Neural crest cell (in vitro differentiated cells): ENCODE measurements at regions not wholly inside any gene's neighbourhood (a gene's known extent, or its start where the extent isn't known, plus 50 kb on each side); places are given as distances from the start of the nearest gene placed in this dataset.

Experiments
- DNase-seq: peaks from one replicate; pipeline ENCODE4 v3.0.0; 2021; ENCODE audit warnings: low read depth, mixed read lengths, low spot score
- H3K27ac Mint-ChIP-seq: one replicate; pipeline ENCODE4 v1.8.0; 2021; ENCODE audit warnings: mild to moderate bottlenecking, mixed read lengths; ENCODE audit not compliant: unreplicated experiment
- H3K27me3 Mint-ChIP-seq: 2 replicates; pipeline ENCODE4 v1.8.0; 2021; ENCODE audit warnings: low read depth, mild to moderate bottlenecking, mixed read lengths
- H3K36me3 Mint-ChIP-seq: 2 replicates; pipeline ENCODE4 v1.8.0; 2021; ENCODE audit warnings: low read depth, mild to moderate bottlenecking, mixed read lengths
- H3K4me1 Mint-ChIP-seq: 2 replicates; pipeline ENCODE4 v1.8.0; 2021; ENCODE audit warnings: mixed read lengths
- H3K4me3 Mint-ChIP-seq: one replicate; pipeline ENCODE4 v1.8.0; 2021; ENCODE audit warnings: mild to moderate bottlenecking, mixed read lengths
- H3K9me3 Mint-ChIP-seq: 2 replicates; pipeline ENCODE4 v1.8.0; 2021; ENCODE audit warnings: mixed read lengths
- TF ChIP-seq, protein P1 (sequence below): fragments of 200-600 bp; sonication (generic); conservative IDR thresholded peaks from 2 replicates; pipeline ENCODE4 v1.5.0; 2021; ENCODE audit warnings: antibody characterized with exemption, mild to moderate bottlenecking

DNA sequence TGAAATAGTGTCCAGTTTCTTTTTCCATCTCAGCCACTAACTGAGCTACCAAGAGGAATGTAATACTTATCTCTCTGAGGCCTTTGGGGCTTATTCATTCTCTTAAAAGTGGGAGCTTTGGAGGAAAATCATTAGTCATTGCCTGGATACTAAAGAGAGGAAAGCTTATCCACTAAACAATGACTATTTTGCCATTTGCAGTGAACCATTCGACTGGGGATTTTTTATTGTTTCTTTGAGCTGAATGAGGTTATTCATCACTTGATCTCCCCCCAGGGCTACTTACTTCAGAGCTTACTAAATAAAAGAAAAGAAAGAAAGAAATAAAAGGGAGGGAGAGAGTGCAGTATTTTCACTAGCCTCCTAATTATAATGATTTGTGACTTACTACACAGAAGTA lies 1329.5 kb upstream of the TENM3 start:
- Mint-ChIP-seq H3K27ac (peak overlapping the region; percentile 61), H3K9me3 (peaks cover 6% of the 10 kb centered on the region), H3K4me3 (peak overlapping the region; percentile 21), H3K27me3 (no peaks in the 10 kb centered on the region), H3K4me1 (no peaks in the 10 kb centered on the region), H3K36me3 (no peaks in the 10 kb centered on the region)
- no peak for DNase-seq
- TF ChIP-seq, protein P1, sequence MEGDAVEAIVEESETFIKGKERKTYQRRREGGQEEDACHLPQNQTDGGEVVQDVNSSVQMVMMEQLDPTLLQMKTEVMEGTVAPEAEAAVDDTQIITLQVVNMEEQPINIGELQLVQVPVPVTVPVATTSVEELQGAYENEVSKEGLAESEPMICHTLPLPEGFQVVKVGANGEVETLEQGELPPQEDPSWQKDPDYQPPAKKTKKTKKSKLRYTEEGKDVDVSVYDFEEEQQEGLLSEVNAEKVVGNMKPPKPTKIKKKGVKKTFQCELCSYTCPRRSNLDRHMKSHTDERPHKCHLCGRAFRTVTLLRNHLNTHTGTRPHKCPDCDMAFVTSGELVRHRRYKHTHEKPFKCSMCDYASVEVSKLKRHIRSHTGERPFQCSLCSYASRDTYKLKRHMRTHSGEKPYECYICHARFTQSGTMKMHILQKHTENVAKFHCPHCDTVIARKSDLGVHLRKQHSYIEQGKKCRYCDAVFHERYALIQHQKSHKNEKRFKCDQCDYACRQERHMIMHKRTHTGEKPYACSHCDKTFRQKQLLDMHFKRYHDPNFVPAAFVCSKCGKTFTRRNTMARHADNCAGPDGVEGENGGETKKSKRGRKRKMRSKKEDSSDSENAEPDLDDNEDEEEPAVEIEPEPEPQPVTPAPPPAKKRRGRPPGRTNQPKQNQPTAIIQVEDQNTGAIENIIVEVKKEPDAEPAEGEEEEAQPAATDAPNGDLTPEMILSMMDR: no peak

DNA sequence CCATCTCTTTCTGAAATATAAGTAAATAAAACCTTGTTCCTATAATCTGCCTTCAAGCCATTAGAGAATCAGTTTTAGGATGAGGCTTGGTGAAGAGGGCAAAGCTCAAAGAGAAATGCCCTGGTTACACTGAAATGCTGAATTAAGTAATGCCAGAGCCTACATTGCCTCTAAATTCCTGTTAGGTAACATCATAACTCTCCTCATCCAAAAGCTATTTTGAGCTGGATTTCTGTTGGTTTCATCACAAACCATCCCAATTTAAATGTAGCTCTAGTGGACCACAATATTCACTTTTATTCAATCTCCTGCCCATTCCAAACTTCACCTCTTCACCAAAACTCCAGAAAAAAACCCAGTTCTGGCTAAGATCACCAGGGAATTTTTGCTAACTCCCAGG lies 1319.7 kb upstream of the TENM3 start:
- Mint-ChIP-seq H3K36me3 (no peaks in the 10 kb centered on the region), H3K27me3 (no peaks in the 10 kb centered on the region), H3K9me3 (no peaks in the 10 kb centered on the region), H3K4me3 (no peak overlapping the region), H3K27ac (no peak overlapping the region), H3K4me1 (no peaks in the 10 kb centered on the region)
- TF ChIP-seq, protein P1: no peak
- DNase-seq: no peak

DNA sequence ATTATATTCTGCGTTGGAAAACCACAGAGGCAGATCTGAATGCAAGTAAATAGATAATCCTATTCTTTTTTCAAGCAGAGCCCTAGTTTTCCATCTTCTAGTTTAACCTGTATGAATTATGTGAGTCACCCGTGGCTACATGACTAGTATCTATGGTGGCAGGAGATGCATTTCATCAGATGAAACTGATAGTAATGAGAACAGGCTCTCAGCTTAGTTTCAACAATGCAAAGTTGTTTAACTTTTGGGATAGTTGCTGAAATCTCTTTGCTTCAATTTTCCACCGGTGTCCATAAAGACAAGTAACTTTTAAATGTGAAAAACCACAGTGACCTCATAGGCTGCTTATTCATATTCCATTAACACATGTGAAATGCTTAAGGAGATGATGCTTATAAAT lies 1317.4 kb upstream of the TENM3 start:
- TF ChIP-seq, protein P1: no peak
- DNase-seq: no peak
- no peak overlapping the region for H3K27ac Mint-ChIP-seq
- no peak overlapping the region for H3K4me3 Mint-ChIP-seq
- H3K4me1 Mint-ChIP-seq: no peaks in the 10 kb centered on the region
- H3K9me3 Mint-ChIP-seq: no peaks in the 10 kb centered on the region
- H3K36me3 Mint-ChIP-seq: no peaks in the 10 kb centered on the region
- H3K27me3 Mint-ChIP-seq: no peaks in the 10 kb centered on the region

DNA sequence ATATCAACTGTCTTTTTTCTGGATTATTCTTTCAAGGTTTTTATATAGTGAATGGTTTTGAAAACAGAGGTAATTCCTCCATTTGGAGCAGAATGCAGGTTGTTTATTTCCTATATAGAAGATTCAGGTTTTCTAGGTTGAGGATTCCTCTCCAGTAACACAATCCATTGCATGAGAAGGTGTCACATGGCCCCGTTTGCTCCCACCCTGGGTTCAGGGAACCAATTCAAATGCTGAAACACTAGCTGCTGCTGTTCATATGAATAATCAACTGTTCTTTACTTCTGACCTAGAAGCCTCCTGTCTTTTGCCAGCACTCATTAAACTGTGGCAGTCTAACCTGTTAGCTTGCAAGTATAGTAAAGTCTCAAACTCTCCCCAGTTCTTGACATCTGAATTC lies 1316.9 kb upstream of the TENM3 start:
- no peak overlapping the region for H3K4me3 Mint-ChIP-seq

DNA sequence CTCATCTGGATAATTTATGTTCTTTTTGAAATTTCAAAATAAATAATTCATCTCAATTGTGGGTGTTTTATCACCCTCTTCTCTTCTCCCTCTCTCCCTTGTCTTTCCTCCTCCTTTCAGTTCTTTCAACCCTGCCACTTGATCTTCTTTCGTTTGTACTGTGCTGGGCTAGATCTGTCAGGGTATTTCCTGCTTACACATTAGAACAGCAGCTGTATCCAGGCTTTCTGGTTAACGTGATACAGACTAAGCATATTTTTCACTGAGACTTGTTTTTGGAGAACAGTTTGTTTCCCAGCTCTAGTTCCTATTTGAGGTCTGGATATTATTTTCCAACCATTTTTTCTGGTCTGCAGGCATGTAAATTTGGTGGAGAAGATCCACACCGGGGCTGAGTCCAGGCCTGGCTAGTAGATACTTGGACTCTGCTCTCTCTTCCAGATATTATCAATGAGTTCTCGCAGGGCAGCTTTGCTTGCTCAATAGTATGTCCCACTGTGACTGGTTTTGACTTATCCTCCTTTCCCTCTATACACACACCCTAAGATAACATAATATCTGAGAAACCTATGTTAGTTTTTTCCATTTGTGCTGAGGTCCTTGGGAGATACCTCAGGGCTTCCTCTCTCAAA lies 1310.7 kb upstream of the TENM3 start:
- TF ChIP-seq, protein P1: no peak
- Mint-ChIP-seq H3K27me3 (no peaks in the 10 kb centered on the region), H3K4me1 (no peaks in the 10 kb centered on the region), H3K9me3 (no peaks in the 10 kb centered on the region), H3K4me3 (no peak overlapping the region), H3K36me3 (no peaks in the 10 kb centered on the region), H3K27ac (no peak overlapping the region)
- DNase-seq: no peak

More for the DNA sequence above, 1316.9 kb upstream of the TENM3 start:
- no peak for DNase-seq
- H3K9me3 Mint-ChIP-seq: no peaks in the 10 kb centered on the region
- TF ChIP-seq, protein P1: no peak
- no peak overlapping the region for H3K27ac Mint-ChIP-seq
- no peaks in the 10 kb centered on the region for H3K36me3 Mint-ChIP-seq
- H3K27me3 Mint-ChIP-seq: no peaks in the 10 kb centered on the region
- H3K4me1 Mint-ChIP-seq: no peaks in the 10 kb centered on the region
